HCT116 (cell line): ENCODE measurements at regions not wholly inside any gene's neighbourhood (a gene's known extent, or its start where the extent isn't known, plus 50 kb on each side); places are given as distances from the start of the nearest gene placed in this dataset.

Experiments used
- CTCF ChIP-seq, 3 experiments: fragments of 200-600 bp in 1 of 3; sonication (generic) in 1 of 3; IDR thresholded peaks in 2 of 3; conservative IDR thresholded peaks in 1 of 3; 2 replicates each; pipeline ENCODE4 v1.5.1; 2012 to 2017; ENCODE audit warnings: low read depth in 2 of 3, low read length in 2 of 3, antibody characterized with exemption in 1 of 3, borderline replicate concordance in 1 of 3, control low read depth in 1 of 3, mild to moderate bottlenecking in 1 of 3, mixed read lengths in 1 of 3, mixed run types in 1 of 3, moderate library complexity in 1 of 3; ENCODE audit not compliant: insufficient read depth in 1 of 3
- EZH2phosphoT487 ChIP-seq: fragments of 200-600 bp; IDR thresholded peaks from 2 replicates; pipeline ENCODE4 v1.6.1; 2018; ENCODE audit warnings: antibody characterized with exemption, borderline replicate concordance
- JUND ChIP-seq: IDR thresholded peaks from 2 replicates; pipeline ENCODE4 v1.6.1; 2012
- SIN3A ChIP-seq: IDR thresholded peaks from 2 replicates; pipeline ENCODE4 v1.6.1; 2012; ENCODE audit warnings: low read depth
- YY1 ChIP-seq: IDR thresholded peaks from 2 replicates; pipeline ENCODE4 v1.6.1; 2011; ENCODE audit warnings: low read length, low read depth, moderate library complexity, mild to moderate bottlenecking; ENCODE audit not compliant: insufficient replicate concordance; ENCODE audit errors: extremely low read depth

GRCh38 chr7:118311121-118311836 is 86.8 kb downstream of the ANKRD7 start:
- no peak for TF ChIP-seq CTCF (IDR thresholded peaks at IDR 0.05 in 2 of 3, conservative IDR thresholded peaks at IDR 0.05 in 1 of 3; ENCODE audit: borderline replicate concordance in 1 of 3, insufficient read depth in 1 of 3, low read depth in 2 of 3, low read length in 2 of 3)
- TF ChIP-seq SIN3A: no peak
- TF ChIP-seq EZH2phosphoT487: no peak
- TF ChIP-seq JUND: no peak
- no peak for TF ChIP-seq YY1
